ENCODE measurements at regions not wholly inside any gene's neighbourhood (a gene's known extent, or its start where the extent isn't known, plus 50 kb on each side); places are given as distances from the start of the nearest gene placed in this dataset.
A peak's percentile ranks its signal among the peaks of the same experiment; 100 is the strongest.
"Not testable (repeated sequence)": the region's sequence is repeated elsewhere in the genome, so short reads cannot be mapped to it uniquely, and the experiment has no call there.

DNA sequence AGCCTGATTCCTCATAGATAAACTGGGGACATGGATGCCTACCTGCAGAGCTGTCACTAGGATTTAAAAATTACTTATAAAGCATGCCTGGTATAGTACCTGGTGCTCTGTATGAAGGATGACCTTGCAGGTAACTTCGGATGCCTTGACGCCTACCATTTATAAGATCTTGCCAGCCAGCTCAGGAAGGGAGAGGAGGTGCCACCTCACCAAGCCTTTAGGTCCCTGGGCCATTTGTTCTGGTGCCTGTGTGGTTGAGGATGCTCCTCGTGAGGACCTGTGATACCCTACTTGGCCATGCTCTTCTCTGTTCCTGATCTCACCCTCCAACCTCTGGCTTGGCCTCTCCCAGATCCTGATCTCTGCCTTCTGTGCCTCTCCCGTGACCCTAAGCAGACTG is 85.2 kb downstream of the FDX1 start:
- no peak for DNase-seq (ENCODE audit: low spot score)

DNA sequence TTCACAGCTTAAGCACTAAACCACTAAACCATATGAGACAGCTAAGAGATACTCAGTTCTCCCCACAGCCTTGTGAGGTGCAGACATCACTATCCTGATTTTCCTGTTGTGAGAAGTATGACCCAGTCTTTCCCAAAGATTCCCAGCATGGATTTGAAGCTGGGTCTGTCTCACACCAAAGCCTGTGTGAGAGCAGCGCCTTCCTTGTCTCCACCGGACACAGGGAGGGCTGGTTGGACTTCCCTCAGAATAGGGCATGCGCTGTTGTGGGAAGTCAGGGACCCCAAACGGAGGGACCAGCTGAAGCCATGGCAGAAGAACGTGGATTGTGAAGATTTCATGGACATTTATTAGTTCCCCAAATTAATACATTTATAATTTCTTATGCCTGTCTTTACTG is 87.6 kb downstream of the FDX1 start:
- not testable (repeated sequence) for DNase-seq (ENCODE audit: low spot score)

GRCh38 chr11:110518809-110519514 is 89.2 kb downstream of the FDX1 start:
- DNase-seq (ENCODE audit: low spot score) = no peak

DNA sequence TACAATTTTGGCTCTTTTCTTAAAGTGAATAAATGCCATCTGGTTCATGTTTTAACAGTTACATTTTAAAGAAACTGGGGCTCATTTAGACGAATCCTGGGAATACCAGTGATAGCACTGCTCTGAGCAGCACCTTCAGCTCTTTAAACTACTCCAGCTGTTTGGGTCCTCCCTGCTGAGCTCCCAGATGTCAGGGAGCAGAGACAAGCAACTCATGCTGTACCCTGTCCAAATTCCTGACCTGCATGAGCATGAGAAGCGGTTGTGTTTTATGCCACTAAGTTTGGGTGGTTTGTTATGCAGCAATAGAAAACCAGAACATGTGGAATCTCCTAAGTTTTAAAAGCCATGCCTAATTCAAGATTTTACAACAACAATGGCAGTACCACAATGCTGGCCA is 90.0 kb downstream of the FDX1 start:
- no peak for DNase-seq (ENCODE audit: low spot score)

DNA sequence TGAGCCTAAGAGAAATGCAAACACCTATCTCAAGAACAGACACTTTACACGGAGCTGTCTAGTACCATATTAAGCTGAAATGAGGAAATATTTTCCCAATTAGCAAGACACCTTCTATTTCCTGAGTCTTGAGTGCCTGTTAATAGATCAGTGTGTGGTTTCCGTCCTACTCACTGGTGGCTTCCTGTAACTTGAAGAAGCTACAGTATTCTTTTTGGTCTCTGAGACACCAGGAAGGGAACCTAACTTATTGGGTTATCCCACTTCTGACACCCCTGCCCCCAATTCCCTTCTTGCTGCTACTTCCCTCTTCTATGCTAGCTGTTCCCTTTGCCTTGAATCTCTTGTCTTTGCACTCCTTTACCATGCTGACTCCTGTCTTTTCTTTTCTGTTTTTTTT is 92.7 kb downstream of the FDX1 start:
- DNase-seq (ENCODE audit: low spot score) = no peak

DNA sequence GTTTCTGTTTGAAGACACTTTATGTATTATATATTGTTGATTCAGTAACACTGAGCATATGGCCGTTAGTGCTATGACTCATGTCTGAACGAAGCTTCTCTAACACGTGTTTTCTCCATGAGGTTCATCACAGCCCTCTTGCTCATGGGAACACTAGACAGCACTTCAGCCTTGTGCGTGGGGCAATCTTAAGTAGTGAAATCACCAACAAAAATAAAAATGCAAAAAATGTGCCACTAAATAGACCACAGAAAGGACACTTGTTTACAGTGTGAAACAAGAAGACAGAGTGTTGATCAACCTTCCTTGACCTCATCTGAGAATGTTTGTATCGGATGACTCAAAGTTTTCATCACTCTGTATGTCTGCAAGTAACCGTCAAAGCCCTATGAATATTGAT is 94.5 kb downstream of the FDX1 start:
- peak; percentile 26 for DNase-seq (ENCODE audit: low spot score)

GRCh38 chr11:110525883-110526282 is 96.1 kb downstream of the FDX1 start:
- DNase-seq (ENCODE audit: low spot score) = peak; percentile 15

DNA sequence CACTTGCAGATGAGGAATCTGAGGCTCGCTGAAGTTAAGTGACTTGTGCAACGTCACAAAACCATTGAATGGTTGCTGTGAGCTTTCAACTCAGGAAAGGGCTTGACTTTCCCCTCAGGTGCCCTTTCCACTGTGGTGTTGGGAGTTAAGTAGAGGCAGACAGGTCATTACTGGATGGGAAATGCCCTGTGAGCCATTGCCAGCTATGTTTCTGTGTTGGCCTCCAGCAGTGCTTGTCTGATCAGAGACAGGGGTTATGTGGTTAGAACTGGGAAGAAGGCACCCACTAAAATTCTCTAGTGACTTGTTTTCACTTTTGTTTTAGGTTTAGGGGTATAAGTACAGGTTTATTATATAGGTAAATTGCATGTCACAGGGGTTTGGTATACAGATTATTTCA is 96.6 kb downstream of the FDX1 start:
- DNase-seq (ENCODE audit: low spot score) = no peak
